ENCODE measurements at regions not wholly inside any gene's neighbourhood (a gene's known extent, or its start where the extent isn't known, plus 50 kb on each side); places are given as distances from the start of the nearest gene placed in this dataset.

DNA sequence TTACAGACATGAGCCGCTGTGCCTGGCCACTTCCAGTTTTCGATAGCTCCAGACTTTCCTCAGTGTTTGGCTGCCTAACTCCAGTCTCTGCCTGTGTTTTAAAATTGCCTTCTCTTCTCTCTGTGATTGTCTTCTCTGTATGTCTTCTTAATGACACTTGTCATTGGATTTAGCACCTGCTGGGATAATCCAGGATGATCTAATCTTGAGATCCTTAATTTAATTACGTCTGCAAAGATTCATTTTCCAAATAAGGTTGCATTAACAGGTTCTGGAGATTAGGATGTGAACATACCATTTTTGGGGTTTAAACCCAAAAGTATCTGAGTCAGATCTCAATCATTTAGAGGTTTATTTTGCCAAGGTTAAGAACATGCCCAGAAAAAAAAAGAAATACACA lies 222.2 kb upstream of the PDZRN3 start:
- H3K27me3 ChIP-seq (ENCODE audit: insufficient read depth in 3 of 3, low read length in 2 of 3): no peaks in the 10 kb centered on the region
- ATAC-seq (no peak), DNase-seq (no peak)
- H3K27ac ChIP-seq: no peak overlapping the region
- no peak overlapping the region for H3K4me3 ChIP-seq
- TF ChIP-seq, protein P1, sequence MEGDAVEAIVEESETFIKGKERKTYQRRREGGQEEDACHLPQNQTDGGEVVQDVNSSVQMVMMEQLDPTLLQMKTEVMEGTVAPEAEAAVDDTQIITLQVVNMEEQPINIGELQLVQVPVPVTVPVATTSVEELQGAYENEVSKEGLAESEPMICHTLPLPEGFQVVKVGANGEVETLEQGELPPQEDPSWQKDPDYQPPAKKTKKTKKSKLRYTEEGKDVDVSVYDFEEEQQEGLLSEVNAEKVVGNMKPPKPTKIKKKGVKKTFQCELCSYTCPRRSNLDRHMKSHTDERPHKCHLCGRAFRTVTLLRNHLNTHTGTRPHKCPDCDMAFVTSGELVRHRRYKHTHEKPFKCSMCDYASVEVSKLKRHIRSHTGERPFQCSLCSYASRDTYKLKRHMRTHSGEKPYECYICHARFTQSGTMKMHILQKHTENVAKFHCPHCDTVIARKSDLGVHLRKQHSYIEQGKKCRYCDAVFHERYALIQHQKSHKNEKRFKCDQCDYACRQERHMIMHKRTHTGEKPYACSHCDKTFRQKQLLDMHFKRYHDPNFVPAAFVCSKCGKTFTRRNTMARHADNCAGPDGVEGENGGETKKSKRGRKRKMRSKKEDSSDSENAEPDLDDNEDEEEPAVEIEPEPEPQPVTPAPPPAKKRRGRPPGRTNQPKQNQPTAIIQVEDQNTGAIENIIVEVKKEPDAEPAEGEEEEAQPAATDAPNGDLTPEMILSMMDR (IDR thresholded peaks at IDR 0.05): no peak
- intact Hi-C loops (cut with DNase I): loop anchor here (5.0 to 10.0 kb wide), 4 partner anchors 112 to 390 kb away; no protein-coding TSS in a partner anchor
- H3K4me1 ChIP-seq: no peaks in the 10 kb centered on the region
- no peaks in the 10 kb centered on the region for H3K36me3 ChIP-seq (ENCODE audit: insufficient read depth in 1 of 2, low read depth in 1 of 2)
- WGBS, 3 donors: 87 to 92% (median 89%) methylated on average over 3 of the region's 3 CpGs
- H3K9me3 ChIP-seq: no peaks in the 10 kb centered on the region

DNA sequence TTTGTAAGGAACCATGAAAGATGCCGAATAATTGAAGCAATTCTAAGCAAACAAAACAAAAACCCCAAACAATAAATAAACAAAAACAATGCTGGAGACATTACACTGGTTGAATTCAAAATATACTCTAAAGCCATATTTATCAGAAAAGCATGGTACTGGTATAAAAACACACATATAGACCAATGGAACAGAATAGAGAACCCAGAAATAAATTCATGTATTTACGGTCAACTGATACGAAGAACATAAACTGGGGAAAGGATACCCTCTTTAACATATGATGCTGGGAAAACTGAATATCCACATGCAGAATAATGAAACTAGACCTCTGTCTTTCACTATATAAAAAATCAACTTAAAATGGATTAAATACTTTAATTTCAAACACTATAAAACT lies 214.3 kb upstream of the PDZRN3 start:
- ATAC-seq (no peak), DNase-seq (no peak)
- WGBS, 3 donors: 91 to 94% (median 91%) methylated on average over 3 of the region's 3 CpGs
- H3K27ac ChIP-seq: no peak overlapping the region
- no peaks in the 10 kb centered on the region for H3K27me3 ChIP-seq (ENCODE audit: insufficient read depth in 3 of 3, low read length in 2 of 3)
- intact Hi-C loops (cut with DNase I): no loop called here
- H3K9me3 ChIP-seq: peaks cover 16% of the 10 kb centered on the region
- H3K36me3 ChIP-seq (ENCODE audit: insufficient read depth in 1 of 2, low read depth in 1 of 2): no peaks in the 10 kb centered on the region
- H3K4me3 ChIP-seq: no peak overlapping the region
- no peaks in the 10 kb centered on the region for H3K4me1 ChIP-seq
- TF ChIP-seq, protein P1 (IDR thresholded peaks at IDR 0.05): no peak

DNA sequence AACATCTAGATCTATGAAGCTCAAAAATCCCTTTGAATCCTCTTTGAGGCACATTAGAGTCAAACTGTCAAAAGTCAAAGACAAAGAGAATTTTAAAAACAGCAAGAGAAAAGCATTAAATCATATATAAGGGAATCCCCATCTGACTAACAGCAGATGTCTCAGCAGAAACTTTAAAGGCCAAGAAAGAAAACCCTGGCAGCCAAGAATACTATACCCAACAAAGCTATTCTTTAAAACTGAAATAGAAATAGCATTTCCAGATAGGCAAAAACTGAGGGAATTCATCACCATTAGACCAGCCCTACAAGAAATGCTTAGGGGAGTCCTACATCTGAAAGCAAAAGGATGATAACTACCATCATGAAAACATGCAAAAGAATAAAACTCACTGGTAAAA lies 211.2 kb upstream of the PDZRN3 start:
- intact Hi-C loops (cut with DNase I): no loop called here
- Histone ChIP-seq H3K27ac (no peak overlapping the region), H3K27me3 (ENCODE audit: insufficient read depth in 3 of 3, low read length in 2 of 3) (no peaks in the 10 kb centered on the region), H3K36me3 (ENCODE audit: insufficient read depth in 1 of 2, low read depth in 1 of 2) (no peaks in the 10 kb centered on the region), H3K4me3 (no peak overlapping the region), H3K9me3 (peaks cover 16% of the 10 kb centered on the region), H3K4me1 (no peaks in the 10 kb centered on the region)
- ATAC-seq (no peak), DNase-seq (no peak)
- TF ChIP-seq, protein P1 (IDR thresholded peaks at IDR 0.05): no peak

DNA sequence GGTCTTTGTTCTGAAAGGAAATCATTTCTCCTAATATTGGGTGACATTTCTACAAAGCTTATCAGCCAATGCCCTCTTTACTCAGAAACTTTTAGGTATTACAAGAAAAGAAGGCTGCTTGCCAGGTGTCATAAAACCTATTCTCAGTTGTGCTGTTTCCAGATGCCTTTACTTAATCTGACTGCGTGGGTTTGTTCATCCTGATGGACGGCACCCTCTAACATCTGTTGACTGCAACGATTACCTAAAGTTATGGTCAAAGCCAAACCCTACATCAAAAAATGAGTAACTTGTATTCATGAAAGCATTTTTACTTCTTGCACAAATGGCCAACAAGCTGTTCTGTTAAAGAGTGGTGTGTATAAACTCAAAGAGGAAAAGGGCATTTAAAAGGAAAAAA lies 207.7 kb upstream of the PDZRN3 start:
- DNase-seq (no peak), ATAC-seq (no peak)
- WGBS, 3 donors: 25 to 45% (median 35%) methylated on average over 3 of the region's 3 CpGs
- intact Hi-C loops (cut with DNase I): no loop called here
- Histone ChIP-seq H3K36me3 (ENCODE audit: insufficient read depth in 1 of 2, low read depth in 1 of 2) (no peaks in the 10 kb centered on the region), H3K9me3 (peaks cover 16% of the 10 kb centered on the region), H3K4me1 (peaks cover 18% of the 10 kb centered on the region), H3K27ac (no peak overlapping the region), H3K4me3 (no peak overlapping the region), H3K27me3 (ENCODE audit: insufficient read depth in 3 of 3, low read length in 2 of 3) (no peaks in the 10 kb centered on the region)
- TF ChIP-seq, protein P1 (IDR thresholded peaks at IDR 0.05): no peak

DNA sequence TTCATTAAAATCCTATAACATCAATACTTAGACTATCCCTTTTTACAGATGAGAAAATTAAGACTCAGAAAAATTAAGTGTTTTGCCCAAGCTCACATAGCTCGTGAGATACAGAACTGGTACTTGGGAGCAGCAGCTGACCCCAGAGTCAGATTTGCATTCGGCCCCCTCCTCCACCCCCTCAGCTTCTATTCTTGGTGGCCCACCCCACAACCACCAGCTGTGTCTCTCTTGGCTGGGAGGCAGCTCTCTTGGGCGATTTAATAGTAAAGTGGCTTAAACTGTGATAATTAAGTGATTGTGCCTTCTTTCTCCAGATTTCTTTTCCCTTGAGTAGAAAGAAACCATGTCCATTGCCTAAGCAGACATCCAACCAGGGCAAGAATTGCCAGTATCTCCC lies 203.6 kb upstream of the PDZRN3 start:
- ATAC-seq (no peak), DNase-seq (no peak)
- 26 to 52% (median 26%) methylated on average over 3 of the region's 3 CpGs for WGBS, 3 donors
- H3K27ac ChIP-seq: peak overlapping the region; percentile 70
- peaks cover 25% of the 10 kb centered on the region for H3K4me1 ChIP-seq
- no peaks in the 10 kb centered on the region for H3K27me3 ChIP-seq (ENCODE audit: insufficient read depth in 3 of 3, low read length in 2 of 3)
- H3K4me3 ChIP-seq: no peak overlapping the region
- H3K9me3 ChIP-seq: no peaks in the 10 kb centered on the region
- no peaks in the 10 kb centered on the region for H3K36me3 ChIP-seq (ENCODE audit: insufficient read depth in 1 of 2, low read depth in 1 of 2)
- intact Hi-C loops (cut with DNase I): no loop called here
- TF ChIP-seq, protein P1 (IDR thresholded peaks at IDR 0.05): no peak

Data from psoas muscle (tissue), 7 donors.